Cardiac muscle cell (in vitro differentiated cells and primary cell): ENCODE measurements at regions not wholly inside any gene's neighbourhood (a gene's known extent, or its start where the extent isn't known, plus 50 kb on each side); places are given as distances from the start of the nearest gene placed in this dataset.

ENCODE experiments used
- DNase-seq, 2 donors: peaks; one replicate each; pipeline versions ENCODE4 v3.0.0 to v3.0.0-alpha.2; 2010 to 2017; ENCODE audit warnings: low read depth in 1 of 2, low spot score in 1 of 2
- H3K27ac ChIP-seq: fragments of 200-600 bp; sonication (generic); 2 replicates; pipeline ENCODE4 v1.5.1; 2016
- H3K27me3 ChIP-seq: fragments of 200-600 bp; sonication (generic); 2 replicates; pipeline ENCODE4 v1.6.0; 2016; ENCODE audit warnings: control low read depth
- H3K36me3 ChIP-seq: fragments of 200-600 bp; sonication (generic); 2 replicates; pipeline ENCODE4 v1.5.1; 2016; ENCODE audit warnings: control low read depth
- H3K4me1 ChIP-seq: fragments of 200-600 bp; sonication (generic); 2 replicates; pipeline ENCODE4 v1.8.1; 2017; ENCODE audit warnings: low read depth, mild to moderate bottlenecking, mixed run types
- H3K4me3 ChIP-seq: fragments of 200-600 bp; sonication (generic); 2 replicates; pipeline ENCODE4 v1.5.1; 2016; ENCODE audit warnings: mild to moderate bottlenecking
- H3K9me3 ChIP-seq: fragments of 200-600 bp; sonication (generic); 2 replicates; pipeline ENCODE4 v1.5.1; 2017; ENCODE audit warnings: low read depth, mild to moderate bottlenecking, control low read depth
- CTCF ChIP-seq: IDR thresholded peaks from 2 replicates; pipeline ENCODE4 v1.5.1; 2012; ENCODE audit warnings: low read depth, mild to moderate bottlenecking, low read length

GRCh38 chr13:74476365-74476764 is 342.2 kb upstream of the KLF12 start:
- Histone ChIP-seq H3K27me3 (no peaks in the 10 kb centered on the region), H3K4me1 (no peaks in the 10 kb centered on the region), H3K4me3 (no peak overlapping the region), H3K36me3 (no peaks in the 10 kb centered on the region), H3K27ac (no peak overlapping the region), H3K9me3 (no peaks in the 10 kb centered on the region)
- no peak for TF ChIP-seq CTCF
- DNase-seq = no peak

DNA sequence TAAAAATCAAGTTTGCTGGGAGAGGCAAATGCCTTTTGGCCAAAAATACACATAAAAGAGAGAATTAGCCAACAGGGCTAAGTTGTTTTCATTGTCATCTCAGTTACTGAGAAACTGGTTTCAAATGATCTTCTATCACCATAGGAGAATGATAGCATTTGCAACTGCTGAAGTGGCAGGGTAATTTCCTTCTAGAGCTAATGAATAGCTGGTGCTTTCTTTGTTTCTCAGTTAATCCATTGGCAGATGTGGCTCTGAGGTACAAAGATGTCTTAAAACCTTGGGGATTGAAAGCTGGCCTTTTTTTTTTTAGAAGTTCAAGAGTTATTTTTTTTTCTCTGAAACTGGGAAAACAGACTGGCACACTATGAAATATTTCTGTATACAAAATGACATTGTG is 332.7 kb upstream of the KLF12 start:
- no peak for DNase-seq
- H3K36me3 ChIP-seq = no peaks in the 10 kb centered on the region

GRCh38 chr13:74466020-74466419 is 331.8 kb upstream of the KLF12 start:
- no peaks in the 10 kb centered on the region for H3K27me3 ChIP-seq
- no peak overlapping the region for H3K4me3 ChIP-seq
- no peaks in the 10 kb centered on the region for H3K36me3 ChIP-seq
- no peak for TF ChIP-seq CTCF
- H3K4me1 ChIP-seq = no peaks in the 10 kb centered on the region
- H3K9me3 ChIP-seq = no peaks in the 10 kb centered on the region
- DNase-seq = no peak
- no peak overlapping the region for H3K27ac ChIP-seq

More for the DNA sequence above, 332.7 kb upstream of the KLF12 start:
- no peak for TF ChIP-seq CTCF
- no peaks in the 10 kb centered on the region for H3K27me3 ChIP-seq
- no peak overlapping the region for H3K4me3 ChIP-seq
- no peaks in the 10 kb centered on the region for H3K9me3 ChIP-seq
- no peaks in the 10 kb centered on the region for H3K4me1 ChIP-seq
- H3K27ac ChIP-seq = no peak overlapping the region

DNA sequence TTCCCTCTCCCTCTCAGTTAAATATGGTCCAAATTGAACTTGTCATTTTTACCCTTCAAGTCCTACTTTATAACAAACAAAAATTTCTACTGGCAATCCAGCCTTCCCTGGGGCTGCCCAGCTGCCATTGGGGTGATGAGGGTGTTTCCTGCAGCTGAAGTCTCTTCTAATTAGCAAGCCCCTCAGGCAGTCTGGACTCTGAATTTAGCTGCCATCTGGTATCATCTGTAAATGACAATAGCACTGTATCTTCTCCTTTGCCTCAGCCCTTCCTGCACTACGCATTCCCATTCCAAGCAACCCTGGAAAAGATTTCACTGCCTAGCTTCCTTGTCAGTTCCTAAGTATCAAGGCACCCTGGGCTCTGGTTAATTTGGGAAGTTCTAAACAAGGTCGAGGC is 331.1 kb upstream of the KLF12 start:
- no peaks in the 10 kb centered on the region for H3K4me1 ChIP-seq
- no peak overlapping the region for H3K27ac ChIP-seq
- H3K27me3 ChIP-seq = no peaks in the 10 kb centered on the region
- no peak for DNase-seq
- no peak overlapping the region for H3K4me3 ChIP-seq
- TF ChIP-seq CTCF = no peak
- no peaks in the 10 kb centered on the region for H3K9me3 ChIP-seq
- H3K36me3 ChIP-seq = no peaks in the 10 kb centered on the region

- Histone ChIP-seq H3K27ac (no peak overlapping the region), H3K27me3 (no peaks in the 10 kb centered on the region), H3K4me1 (no peaks in the 10 kb centered on the region), H3K36me3 (no peaks in the 10 kb centered on the region), H3K4me3 (no peak overlapping the region), H3K9me3 (no peaks in the 10 kb centered on the region)
- no peak for TF ChIP-seq CTCF
- DNase-seq = no peak
Observed at GRCh38 chr13:74464670-74465069, 330.5 kb upstream of the KLF12 start.

DNA sequence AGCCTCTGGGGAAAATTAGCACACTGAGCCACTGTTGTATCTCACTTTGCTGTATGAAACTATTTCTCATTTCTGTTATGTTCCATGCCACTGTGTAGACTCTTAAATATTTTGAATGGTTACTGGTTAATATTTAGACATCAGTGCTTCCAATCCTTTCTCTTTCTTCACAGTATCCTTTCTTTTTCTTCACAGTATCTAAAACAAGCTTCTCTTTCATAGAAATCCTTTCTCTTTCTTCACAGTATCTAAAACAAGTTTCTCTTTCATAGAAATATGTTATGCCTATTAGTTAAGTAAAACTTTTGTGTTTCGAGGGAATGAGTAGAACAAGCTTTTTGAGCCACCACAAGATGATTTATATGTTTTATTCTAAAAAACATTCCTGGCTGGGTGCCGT is 326.8 kb upstream of the KLF12 start:
- no peak for DNase-seq
- H3K9me3 ChIP-seq = no peaks in the 10 kb centered on the region
- H3K36me3 ChIP-seq = no peaks in the 10 kb centered on the region
- H3K4me3 ChIP-seq = no peak overlapping the region
- H3K27me3 ChIP-seq = no peaks in the 10 kb centered on the region
- no peak for TF ChIP-seq CTCF
- no peak overlapping the region for H3K27ac ChIP-seq
- H3K4me1 ChIP-seq = no peaks in the 10 kb centered on the region
